ENCODE measurements at regions not wholly inside any gene's neighbourhood (a gene's known extent, or its start where the extent isn't known, plus 50 kb on each side); places are given as distances from the start of the nearest gene placed in this dataset.
A peak's percentile ranks its signal among the peaks of the same experiment; 100 is the strongest.

GRCh38 chr11:71356904-71357303, 91.3 kb downstream of the DHCR7 start:
- no peak for DNase-seq (ENCODE audit: low spot score)

DNA sequence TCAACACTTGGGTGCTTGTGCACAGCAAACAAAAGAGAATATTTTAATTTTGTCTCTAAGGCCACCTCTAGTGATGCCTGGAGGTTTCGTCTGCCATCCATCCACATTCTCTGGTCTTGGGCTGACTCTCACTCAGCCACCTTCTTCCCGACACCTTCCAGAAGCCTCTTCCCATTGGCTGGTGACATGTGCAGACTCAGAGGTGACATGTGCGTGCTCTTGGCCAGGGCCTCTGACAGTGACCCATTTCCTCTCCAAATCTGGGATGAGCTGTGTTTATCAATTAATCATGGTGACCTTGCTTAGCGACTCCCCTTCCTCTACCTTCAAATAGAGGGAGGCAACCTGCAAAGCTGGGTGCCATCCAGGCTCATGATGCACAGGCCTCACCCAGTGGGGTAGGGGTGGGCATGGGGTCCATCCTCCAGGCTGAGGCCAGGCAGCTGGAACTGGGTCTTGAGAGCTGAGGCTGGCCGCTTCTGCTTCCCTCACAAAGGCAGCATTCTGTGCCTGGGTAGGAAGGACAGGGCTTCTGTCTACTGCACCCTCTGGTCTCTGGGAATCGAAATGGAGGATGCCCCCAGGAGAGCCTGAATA, 91.8 kb downstream of the DHCR7 start:
- no peak for DNase-seq (ENCODE audit: low spot score)

DNA sequence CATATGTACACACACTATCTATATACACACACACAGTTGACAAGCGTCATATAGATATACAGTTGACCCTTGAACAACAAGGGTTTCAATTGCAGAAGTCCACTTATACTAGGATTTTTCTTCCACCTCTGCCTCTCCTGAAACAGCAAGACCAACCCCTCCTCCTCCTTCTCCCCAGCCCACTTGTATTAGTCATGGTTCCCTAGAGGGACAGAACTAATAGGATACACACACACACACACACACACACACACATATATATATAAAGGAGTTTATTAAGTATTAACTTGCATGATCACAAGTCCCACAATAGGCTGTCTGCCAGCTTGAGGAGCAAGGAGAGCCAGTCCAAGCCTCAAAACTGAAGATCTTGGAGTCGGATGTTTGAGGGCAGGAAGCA, 92.9 kb downstream of the DHCR7 start:
- no peak for DNase-seq (ENCODE audit: low spot score)

DNA sequence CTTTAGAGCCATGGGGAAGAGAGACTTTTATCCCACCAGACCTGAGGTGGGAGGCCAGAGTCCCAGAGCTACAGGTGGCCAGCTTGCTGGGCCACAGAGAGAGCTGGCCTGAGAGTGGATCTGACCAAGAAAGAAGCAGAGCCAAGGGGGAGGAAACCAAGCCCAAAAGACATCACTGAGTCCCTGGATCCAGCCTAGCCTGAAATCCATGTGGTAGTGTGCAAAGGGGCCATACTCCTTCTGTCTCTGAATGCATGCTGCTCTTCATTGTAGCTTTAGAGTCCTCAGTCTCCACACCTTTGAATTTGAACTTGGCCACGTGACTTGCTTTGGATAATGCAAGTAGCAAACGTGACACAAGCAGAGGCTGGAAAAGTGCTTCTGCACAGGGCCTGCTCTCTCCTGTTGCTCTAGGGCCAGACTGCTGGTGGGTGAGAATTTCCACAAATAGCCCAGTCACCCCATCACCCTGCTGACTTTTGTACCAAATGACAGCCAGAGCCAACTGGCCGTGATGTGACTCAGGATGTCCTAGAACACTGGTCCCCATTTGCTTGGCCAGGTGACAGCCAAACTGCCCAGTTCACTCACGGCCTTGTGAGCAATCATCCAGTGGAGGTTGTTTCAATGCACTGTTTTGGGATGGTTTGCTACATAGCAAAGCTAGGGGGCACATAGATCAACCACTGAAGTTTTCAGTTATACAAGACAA, 93.6 kb downstream of the DHCR7 start:
- no peak for DNase-seq (ENCODE audit: low spot score)

DNA sequence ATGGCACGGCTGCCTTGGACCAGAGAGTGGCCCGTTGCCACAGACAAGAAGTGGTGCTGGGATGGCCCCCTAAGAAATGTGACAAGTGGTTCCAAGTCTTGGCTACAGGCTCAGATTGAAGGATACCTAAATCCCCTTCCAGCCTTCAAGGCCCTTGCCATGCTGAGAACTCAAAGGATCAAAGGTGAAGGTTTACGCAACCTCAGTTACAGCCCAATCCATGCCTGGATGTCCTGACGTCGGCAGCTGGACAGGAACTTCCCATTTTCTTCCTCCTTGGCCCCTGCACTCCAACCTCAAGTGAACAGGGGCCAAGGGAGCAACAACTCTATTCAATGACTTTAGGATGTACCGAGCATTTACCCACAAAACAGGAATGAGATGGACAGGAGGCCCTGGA, 95.4 kb downstream of the DHCR7 start:
- DNase-seq (ENCODE audit: low spot score) = no peak

DNA sequence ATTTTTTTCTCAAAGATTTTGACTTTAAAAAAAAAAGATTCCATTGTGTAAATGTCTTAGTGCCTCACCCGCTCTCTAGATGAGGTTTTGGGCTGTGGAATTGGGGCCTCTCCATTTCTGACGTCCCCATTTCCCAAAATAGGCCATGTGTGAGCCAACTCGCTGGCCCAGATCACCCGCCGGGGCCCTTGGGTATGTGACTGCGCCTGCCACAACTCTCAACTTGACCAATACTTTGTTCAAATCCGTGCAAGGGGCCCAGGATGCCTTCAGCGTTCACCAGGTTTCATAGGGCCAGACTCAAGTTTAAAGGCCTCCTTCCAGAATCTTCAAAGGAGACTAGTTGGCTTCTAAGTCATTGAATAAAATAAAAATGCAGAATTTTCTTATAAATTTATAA, 96.0 kb downstream of the DHCR7 start:
- DNase-seq (ENCODE audit: low spot score) = no peak

GRCh38 chr11:71349627-71350026, 97.2 kb upstream of the SHANK2 start:
- no peak for DNase-seq (ENCODE audit: low spot score)

- DNase-seq (ENCODE audit: low spot score) = no peak
Observed at GRCh38 chr11:71343828-71344400, 91.5 kb upstream of the SHANK2 start.

DNA sequence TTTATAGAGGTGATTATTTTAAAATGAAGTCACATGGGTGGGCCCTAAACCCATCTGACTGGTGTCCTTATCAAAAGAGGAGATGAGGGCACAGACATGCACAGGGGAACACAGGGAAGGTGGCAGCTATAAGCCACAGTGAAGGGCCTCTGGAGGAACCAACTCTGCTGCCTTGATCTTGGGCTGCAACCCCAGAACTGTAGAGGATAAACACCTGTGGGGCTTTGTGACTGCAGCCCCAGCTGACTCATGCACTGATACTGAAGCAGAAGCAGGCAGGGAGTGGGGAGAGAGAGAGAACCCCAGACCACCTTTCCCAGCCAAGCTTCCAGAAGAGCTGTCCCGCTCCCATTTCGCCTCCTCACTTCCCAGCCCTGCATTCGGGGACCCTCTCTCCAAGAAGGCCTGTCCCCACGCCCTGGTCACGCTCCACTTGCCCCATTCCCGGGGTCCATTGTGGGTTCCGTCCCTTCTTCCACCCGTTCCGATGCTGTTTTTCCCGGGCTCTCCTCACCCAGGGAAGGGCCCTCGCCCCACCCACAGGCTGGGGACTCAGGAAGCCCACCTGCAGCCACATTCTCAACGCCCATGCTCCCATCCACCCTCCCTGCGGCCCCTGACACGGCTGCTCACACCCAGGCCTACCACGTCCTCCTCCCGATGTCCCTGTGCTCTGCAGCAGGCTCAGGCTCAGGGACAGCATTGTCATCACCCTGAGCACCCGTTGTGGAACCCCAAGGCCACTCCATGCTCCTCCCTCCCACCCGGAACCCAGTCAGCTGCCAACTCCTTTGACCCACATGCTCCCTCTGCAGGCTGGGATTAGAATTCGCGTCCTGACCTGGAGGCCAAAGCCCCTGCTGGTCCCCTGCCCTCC, 90.8 kb upstream of the SHANK2 start:
- peak; percentile 6 for DNase-seq (ENCODE audit: low spot score)

DNA sequence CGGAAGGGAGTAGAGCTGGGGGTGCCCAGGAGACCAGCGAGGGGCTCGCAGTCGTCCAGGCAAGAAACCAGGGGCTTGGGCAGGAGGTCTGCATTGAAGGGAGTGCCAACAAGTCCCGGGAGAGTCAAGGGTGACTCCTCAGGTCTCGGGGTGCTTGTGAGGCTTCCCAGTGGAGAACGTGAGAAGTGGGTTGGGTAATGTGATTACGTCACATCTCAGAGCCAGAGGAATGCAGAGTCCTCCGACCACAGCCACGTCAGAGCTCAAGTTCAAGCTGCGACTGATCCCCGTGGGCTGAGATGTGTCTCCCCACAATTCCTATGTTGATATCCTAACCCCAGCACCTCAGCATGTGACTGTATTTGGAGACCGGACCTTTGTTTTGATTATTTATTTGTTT, 89.7 kb upstream of the SHANK2 start:
- peak; percentile 18 for DNase-seq (ENCODE audit: low spot score)

DNA sequence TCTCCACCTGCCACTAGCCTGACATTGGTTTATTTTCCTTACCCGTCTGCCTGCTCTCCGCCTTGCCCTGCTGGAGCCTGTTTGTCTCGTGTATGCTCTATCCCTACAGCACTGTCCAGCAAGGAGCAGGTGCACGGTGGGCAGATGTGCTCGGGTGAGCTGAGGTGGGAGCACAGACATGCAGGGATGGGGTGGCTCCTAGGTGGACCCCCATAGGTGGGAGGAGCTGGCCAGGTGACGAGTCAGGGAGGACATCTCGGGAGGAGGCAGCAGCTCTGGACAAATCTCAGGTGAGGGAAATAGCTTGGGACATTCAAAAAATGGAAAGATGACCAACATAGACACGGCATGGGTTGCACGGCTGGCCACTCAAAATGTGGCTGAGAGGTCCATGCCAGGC, 89.2 kb upstream of the SHANK2 start:
- no peak for DNase-seq (ENCODE audit: low spot score)

GRCh38 chr11:71341173-71341572, 88.8 kb upstream of the SHANK2 start:
- no peak for DNase-seq (ENCODE audit: low spot score)

- no peak for DNase-seq (ENCODE audit: low spot score)
Observed at GRCh38 chr11:71340086-71340606, 87.8 kb upstream of the SHANK2 start.

- DNase-seq (ENCODE audit: low spot score) = no peak
Observed at GRCh38 chr11:71339396-71339881, 87.1 kb upstream of the SHANK2 start.

GRCh38 chr11:71338801-71339395, 86.5 kb upstream of the SHANK2 start:
- no peak for DNase-seq (ENCODE audit: low spot score)

DNA sequence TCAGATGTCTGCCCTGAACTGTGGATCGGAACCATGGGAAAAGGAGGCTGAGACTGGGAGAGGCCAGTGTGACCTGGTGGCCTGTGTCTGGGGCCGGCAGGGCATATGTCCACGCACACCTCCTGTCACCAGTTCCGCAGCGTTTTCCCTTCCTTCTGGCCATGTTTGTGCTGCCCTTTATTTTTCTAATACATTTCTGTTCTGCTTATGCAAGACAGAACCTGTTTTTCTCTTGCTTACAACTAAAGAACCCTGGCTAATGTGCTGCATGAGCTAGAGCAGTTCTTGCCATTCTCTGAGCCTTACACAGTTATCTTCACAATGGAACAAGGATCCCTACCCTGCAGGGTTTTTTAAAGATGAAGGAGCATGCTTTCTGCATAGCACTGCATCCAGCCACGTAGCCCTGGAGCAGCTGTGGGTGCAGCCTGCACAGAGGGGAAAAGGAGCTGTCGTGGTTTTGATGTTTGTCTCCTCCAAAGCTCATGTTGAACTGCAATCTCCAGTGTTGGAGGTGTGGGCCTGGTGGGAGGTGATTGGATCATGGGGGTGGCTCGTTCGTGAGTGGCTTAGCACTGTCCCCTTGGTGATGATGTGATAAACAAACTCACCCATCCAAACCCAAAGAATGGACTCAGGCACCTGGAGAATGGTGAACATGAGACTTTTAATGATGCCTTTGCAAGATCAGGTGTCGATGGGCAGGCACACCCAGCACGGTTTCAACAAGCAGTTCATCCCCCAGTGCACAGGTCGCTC, 84.8 kb upstream of the SHANK2 start:
- DNase-seq (ENCODE audit: low spot score) = no peak

GRCh38 chr11:71336176-71336995, 84.0 kb upstream of the SHANK2 start:
- no peak for DNase-seq (ENCODE audit: low spot score)

DNA sequence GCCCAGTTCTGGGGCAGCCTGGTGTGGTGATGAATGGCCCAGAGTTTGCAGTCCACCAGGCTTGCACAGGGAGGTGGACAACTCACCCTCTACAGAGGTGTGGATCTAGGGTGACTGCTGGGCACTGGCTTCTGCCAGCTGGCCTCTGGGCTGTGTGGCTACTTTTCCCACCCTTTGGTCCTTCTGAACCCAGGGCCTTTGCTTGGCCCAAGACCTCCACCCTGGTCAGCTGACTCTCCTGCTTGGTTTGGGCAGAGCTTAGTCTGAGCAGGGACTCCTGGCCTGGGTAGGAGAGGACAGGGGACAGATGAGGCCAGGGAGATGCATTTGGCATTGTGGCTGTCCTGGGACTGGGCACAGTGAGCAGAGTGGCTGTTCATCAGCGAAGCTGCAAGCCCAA, 83.0 kb upstream of the SHANK2 start:
- no peak for DNase-seq (ENCODE audit: low spot score)

DNA sequence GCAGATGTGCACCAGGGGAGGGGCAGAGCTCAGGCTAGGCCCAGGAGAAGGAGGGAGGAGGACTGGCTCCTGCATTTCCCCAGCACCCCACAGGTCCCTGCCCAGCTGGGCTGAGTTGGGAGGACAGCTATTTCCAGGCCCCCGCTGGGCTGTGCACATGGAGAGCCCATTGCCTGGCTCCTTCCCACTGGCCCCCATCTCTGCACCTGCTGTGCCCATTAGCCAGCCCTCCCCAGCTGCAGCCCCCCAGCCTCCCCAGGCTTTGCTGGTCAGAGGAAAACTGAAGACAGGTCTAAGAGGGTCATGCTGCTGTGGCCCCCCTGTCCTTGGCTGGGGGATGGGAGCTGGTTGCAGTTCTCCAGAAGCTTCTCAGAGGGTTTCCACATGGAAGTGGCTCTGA, 81.8 kb upstream of the SHANK2 start:
- no peak for DNase-seq (ENCODE audit: low spot score)

DNA sequence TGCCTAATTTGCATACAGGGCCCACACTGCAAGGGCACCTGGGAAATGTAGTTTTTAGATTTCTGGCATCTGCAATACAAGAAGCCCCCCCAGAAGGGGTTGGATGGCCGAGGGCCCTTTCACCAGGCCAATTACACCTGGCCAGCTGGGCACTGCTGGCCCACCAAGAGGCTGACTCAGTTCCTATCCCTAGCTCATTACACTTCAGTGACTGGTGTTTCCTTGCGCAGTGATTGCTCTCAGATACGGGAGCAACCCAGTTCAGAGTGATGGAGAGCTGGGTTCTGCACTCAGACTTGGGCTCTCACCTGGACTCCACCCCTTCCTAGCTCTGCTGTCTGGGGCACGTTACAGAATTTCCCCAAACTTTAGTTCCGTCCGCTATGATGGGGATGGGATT, 81.1 kb upstream of the SHANK2 start:
- no peak for DNase-seq (ENCODE audit: low spot score)

Measured in A172 (cell line).